ENCODE measurements at regions not wholly inside any gene's neighbourhood (a gene's known extent, or its start where the extent isn't known, plus 50 kb on each side); places are given as distances from the start of the nearest gene placed in this dataset.
A peak's percentile ranks its signal among the peaks of the same experiment; 100 is the strongest.
"Not testable (repeated sequence)": the region's sequence is repeated elsewhere in the genome, so short reads cannot be mapped to it uniquely, and the experiment has no call there.

GRCh38 chr3:128550113-128550440 lies 57.1 kb upstream of the GATA2 start:
- DNase-seq (ENCODE audit: low read depth in 4 of 4, low spot score in 2 of 4) = no peak

DNA sequence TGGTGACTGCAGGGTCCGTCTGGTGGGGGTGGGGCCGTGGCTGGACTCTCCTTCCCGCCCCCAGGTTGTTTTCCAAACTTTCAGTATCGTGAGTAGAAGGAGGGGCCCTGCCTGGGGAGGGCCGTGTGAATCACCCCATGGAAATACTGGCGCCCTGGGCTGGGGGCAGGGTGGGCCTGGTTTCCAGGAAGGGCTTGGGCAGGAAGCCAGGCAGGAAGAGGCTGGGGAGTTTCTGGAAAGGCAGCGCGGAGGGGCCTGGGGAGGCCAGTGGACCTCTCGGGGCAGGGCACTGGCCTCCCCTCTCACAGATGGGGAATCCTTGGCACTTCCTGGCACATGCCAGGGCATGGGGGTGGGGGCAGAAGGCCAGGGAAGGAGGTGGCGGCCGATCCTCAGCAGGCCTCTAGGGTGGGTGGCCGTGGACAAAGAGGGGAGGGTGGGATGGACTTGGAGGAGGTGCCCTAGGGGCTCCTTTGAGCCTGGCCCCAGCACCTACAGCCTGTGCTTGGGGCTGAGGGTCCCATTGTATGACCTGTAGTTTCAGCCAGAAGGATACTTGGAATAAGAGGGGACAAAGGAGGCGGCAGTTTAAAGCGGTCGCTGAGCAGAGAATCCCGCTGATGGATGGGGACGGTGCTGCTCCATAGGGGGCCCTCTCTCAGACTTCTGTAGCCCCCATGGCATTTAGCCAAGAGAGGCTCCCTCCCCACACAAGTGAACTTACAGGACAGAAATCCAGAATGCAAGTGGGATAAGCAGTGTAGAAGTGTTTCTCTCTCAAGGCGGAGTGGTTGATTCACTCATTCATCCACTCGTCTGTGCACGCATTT lies 56.5 kb upstream of the GATA2 start:
- peak in 3 of 4 donors; percentile 46 to 59 (median 47) for DNase-seq (ENCODE audit: low read depth in 4 of 4, low spot score in 2 of 4)

- DNase-seq (ENCODE audit: low read depth in 4 of 4, low spot score in 2 of 4) = no peak
Observed at GRCh38 chr3:128548426-128549282, 55.7 kb upstream of the GATA2 start.

- DNase-seq (ENCODE audit: low read depth in 4 of 4, low spot score in 2 of 4) = no peak
Observed at GRCh38 chr3:128548021-128548420, 55.0 kb upstream of the GATA2 start.

DNA sequence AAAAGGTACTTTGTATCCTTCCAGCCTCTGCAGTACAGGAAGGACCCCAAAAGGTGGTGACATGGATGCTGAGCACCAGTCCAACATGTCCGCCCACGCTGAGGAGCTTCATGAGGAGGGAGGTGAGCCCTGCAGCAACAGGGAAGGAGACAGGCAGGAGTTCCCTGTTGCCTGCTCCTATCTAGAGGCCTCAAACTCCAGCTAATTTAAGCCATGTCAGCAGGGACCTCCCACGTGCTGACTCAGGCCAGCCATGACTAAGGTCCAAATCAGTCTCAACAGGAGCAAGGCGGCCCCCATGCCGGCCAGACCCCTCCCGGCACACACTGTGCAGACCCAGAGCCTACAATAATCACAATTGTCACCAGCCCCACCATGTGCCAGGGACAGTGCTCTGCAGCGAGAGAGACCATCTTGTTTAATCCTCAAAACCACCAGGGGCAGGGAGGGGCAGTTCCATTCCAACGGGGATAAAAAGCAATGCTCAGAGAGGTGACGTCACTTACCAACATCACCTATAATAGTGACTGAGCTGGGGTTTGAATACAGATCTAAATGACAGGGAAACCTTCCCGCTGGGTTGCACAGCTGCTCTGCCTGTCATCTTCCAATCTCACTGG lies 54.5 kb upstream of the GATA2 start:
- DNase-seq (ENCODE audit: low read depth in 4 of 4, low spot score in 2 of 4) = no peak

DNA sequence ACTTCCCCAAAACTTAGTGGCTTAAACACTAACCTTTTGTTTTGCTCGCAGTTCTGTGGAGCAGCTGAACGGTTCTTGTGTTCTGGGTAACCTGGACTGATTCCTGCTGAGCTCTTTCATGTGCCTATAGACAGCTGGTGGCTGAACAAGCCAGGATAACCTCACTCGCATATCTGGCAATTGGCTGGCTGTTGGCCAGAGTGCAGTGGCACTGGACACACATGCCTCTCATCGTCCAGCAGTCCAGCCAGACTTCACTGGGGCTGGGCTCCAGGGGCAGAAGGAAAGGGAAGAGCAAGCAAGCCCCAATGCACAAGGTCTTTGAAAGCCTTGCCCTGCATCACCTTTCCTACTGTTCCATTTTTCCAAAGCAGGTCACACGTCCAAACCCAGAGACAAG lies 53.6 kb upstream of the GATA2 start:
- no peak for DNase-seq (ENCODE audit: low read depth in 4 of 4, low spot score in 2 of 4)

- no peak for DNase-seq (ENCODE audit: low read depth in 4 of 4, low spot score in 2 of 4)
Observed at GRCh38 chr3:128545120-128545752, 52.2 kb upstream of the GATA2 start.

GRCh38 chr3:128544190-128544589 lies 51.2 kb upstream of the GATA2 start:
- DNase-seq (ENCODE audit: low read depth in 4 of 4, low spot score in 2 of 4) = no peak

DNA sequence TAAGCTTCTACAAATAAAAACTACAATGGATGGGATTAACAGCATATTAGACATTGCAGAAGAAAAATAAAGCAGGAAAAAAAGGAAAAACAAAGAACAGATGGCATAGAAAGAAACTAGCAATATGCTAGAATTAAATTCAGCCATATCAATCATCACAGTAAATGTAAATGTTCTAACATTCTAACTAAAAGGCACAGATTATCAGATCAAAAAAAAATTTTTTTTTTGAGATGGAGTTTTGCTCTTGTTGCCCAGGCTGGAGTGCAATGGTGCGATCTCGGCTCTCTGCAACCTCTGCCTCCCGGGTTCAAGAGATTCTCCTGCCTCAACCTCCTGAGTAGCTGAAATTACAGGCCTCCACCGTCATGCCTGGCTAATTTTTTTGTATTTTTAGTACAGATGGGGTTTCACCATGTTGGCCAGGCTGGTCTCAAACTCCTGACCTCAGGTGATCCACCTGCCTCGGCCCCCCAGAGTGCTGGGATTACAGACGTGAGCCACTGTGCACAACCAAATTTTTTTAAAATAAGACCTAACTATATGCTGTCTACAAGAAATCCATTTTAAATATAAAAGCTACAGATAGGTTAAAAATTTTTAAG lies 50.7 kb upstream of the GATA2 start:
- DNase-seq (ENCODE audit: low read depth in 4 of 4, low spot score in 2 of 4) = not testable (repeated sequence)
